SK-N-SH (cell line): ENCODE measurements at regions not wholly inside any gene's neighbourhood (a gene's known extent, or its start where the extent isn't known, plus 50 kb on each side); places are given as distances from the start of the nearest gene placed in this dataset.

Source experiments
- CTCF ChIA-PET: fragments of 300-600, 350-600 bp; formaldehyde crosslinking; extraction: SDS; loops from one replicate; lab custom pipeline; 2021; lab: Yijun Ruan, JAX
- POLR2A ChIA-PET: fragments of 350-600 bp; sonication (Branson Sonifier 250); formaldehyde crosslinking; extraction: SDS; loops from one replicate; lab custom pipeline; 2020; ENCODE audit warnings: antibody characterized with exemption, inconsistent platforms; lab: Yijun Ruan, JAX
- DNase-seq: peaks from one replicate; pipeline ENCODE4 v3.0.0; 2012
- H2AFZ ChIP-seq: fragments of 200-600 bp; sonication (generic); 2 replicates; pipeline ENCODE4 v1.8.1; 2016; ENCODE audit warnings: antibody characterized with exemption, mild to moderate bottlenecking, low read depth
- H3F3A ChIP-seq: fragments of 200-600 bp; sonication (generic); replicated peaks from 2 replicates; pipeline ENCODE3; 2016; ENCODE audit warnings: antibody characterized with exemption, mild to moderate bottlenecking; ENCODE audit not compliant: insufficient read depth
- H3K27ac ChIP-seq, 2 experiments: fragments of 200-500 bp in 1 of 2; fragments of 200-600 bp in 1 of 2; sonication (Bioruptor generic) in 1 of 2; sonication (generic), shearing (Covaris generic) in 1 of 2; 2 replicates each; pipeline versions ENCODE4 v1.5.1 to v1.6.1; 2014 to 2016; ENCODE audit warnings: low read depth in 2 of 2, inconsistent platforms in 1 of 2, low read length in 1 of 2, mild to moderate bottlenecking in 1 of 2, mixed read lengths in 1 of 2
- H3K27me3 ChIP-seq: fragments of 200-600 bp; sonication (generic), shearing (Covaris generic); 2 replicates; pipeline ENCODE4 v1.6.1; 2016; ENCODE audit warnings: mixed run types; ENCODE audit not compliant: insufficient read depth
- H3K36me3 ChIP-seq, 2 experiments: fragments of 200-500 bp in 1 of 2; fragments of 200-600 bp in 1 of 2; sonication (Bioruptor generic) in 1 of 2; sonication (generic) in 1 of 2; replicated peaks in 1 of 2; 2 replicates each; pipeline versions ENCODE3 to v1.5.1; 2014 to 2016; ENCODE audit warnings: low read length in 1 of 2, mild to moderate bottlenecking in 1 of 2; ENCODE audit not compliant: insufficient read depth in 2 of 2, control insufficient read depth in 1 of 2
- H3K4me1 ChIP-seq, 2 experiments: fragments of 200-500 bp in 1 of 2; fragments of 200-600 bp in 1 of 2; sonication (Bioruptor generic) in 1 of 2; sonication (generic), shearing (Covaris generic) in 1 of 2; 2 replicates each; pipeline versions ENCODE4 v1.5.1 to v1.6.1; 2014 to 2016; ENCODE audit warnings: low read depth in 1 of 2, low read length in 1 of 2, mixed run types in 1 of 2; ENCODE audit not compliant: insufficient read depth in 2 of 2, control insufficient read depth in 1 of 2
- H3K4me2 ChIP-seq: fragments of 200-600 bp; sonication (generic), shearing (Covaris generic); 2 replicates; pipeline ENCODE4 v1.6.1; 2017; ENCODE audit warnings: mixed run types
- H3K4me3 ChIP-seq, 2 experiments: fragments of 200-500 bp in 1 of 2; fragments of 200-600 bp in 1 of 2; sonication (Bioruptor generic) in 1 of 2; sonication (generic), shearing (Covaris generic) in 1 of 2; 2 replicates each; pipeline versions ENCODE4 v1.5.1 to v1.8.1; 2014 to 2016; ENCODE audit warnings: low read depth in 2 of 2, inconsistent platforms in 1 of 2, low read length in 1 of 2, mild to moderate bottlenecking in 1 of 2, mixed read lengths in 1 of 2, moderate library complexity in 1 of 2
- H3K79me2 ChIP-seq: fragments of 200-600 bp; sonication (generic); 2 replicates; pipeline ENCODE4 v1.8.1; 2017; ENCODE audit warnings: mild to moderate bottlenecking; ENCODE audit not compliant: insufficient read depth
- H3K9ac ChIP-seq: fragments of 200-600 bp; sonication (generic); 2 replicates; pipeline ENCODE4 v1.6.1; 2017; ENCODE audit warnings: mixed run types
- H3K9me2 ChIP-seq: fragments of 200-600 bp; sonication (generic); 2 replicates; pipeline ENCODE4 v1.6.1; 2017; ENCODE audit warnings: mixed run types
- H3K9me3 ChIP-seq: fragments of 200-600 bp; sonication (generic); 2 replicates; pipeline ENCODE4 v1.6.1; 2017; ENCODE audit warnings: mixed run types, mild to moderate bottlenecking, moderate library complexity
- H4K20me1 ChIP-seq: fragments of 200-600 bp; sonication (generic); 2 replicates; pipeline ENCODE4 v1.6.1; 2017; ENCODE audit warnings: mild to moderate bottlenecking, mixed run types; ENCODE audit not compliant: insufficient read depth
- CHD2 ChIP-seq: fragments of 150-350 bp; IDR thresholded peaks from 2 replicates; pipeline ENCODE4 v1.6.1; 2018; ENCODE audit warnings: low read length; ENCODE audit not compliant: partially characterized antibody
- EP300 ChIP-seq, 2 experiments: IDR thresholded peaks; 2 replicates each; pipeline versions ENCODE4 v1.4.0 to v1.6.1; 2012; ENCODE audit warnings: borderline replicate concordance in 1 of 2, low read depth in 1 of 2, low read length in 1 of 2
- EZH2phosphoT487 ChIP-seq: fragments of 200-600 bp; sonication (generic); IDR thresholded peaks from 2 replicates; pipeline ENCODE4 v1.6.1; 2017; ENCODE audit warnings: low read depth, mixed run types, mild to moderate bottlenecking, antibody characterized with exemption, moderate library complexity, borderline replicate concordance
- FOXJ3 ChIP-seq: sonication (generic); formaldehyde crosslinking; IDR thresholded peaks from 2 replicates; pipeline ENCODE4 v1.5.1; 2020; ENCODE audit warnings: mild to moderate bottlenecking, missing genetic modification reagents
- FOXM1 ChIP-seq: IDR thresholded peaks from 2 replicates; pipeline ENCODE4 v1.4.0; 2012; ENCODE audit warnings: low read depth, mild to moderate bottlenecking
- GABPA ChIP-seq: IDR thresholded peaks from 2 replicates; pipeline ENCODE4 v1.4.0; 2012; ENCODE audit warnings: low read depth, mild to moderate bottlenecking
- JUND ChIP-seq: IDR thresholded peaks from 2 replicates; pipeline ENCODE4 v1.4.0; 2012
- MEF2A ChIP-seq: IDR thresholded peaks from 2 replicates; pipeline ENCODE4 v1.4.0; 2012; ENCODE audit warnings: low read depth, borderline replicate concordance
- MXI1 ChIP-seq: IDR thresholded peaks from 2 replicates; pipeline ENCODE4 v1.6.1; 2012; ENCODE audit warnings: mild to moderate bottlenecking, low read depth, low read length, improper control_type of control experiment
- RCOR1 ChIP-seq: fragments of 150-350 bp; IDR thresholded peaks from 2 replicates; pipeline ENCODE4 v1.6.1; 2017; ENCODE audit warnings: antibody characterized with exemption, low read length
- SIN3A ChIP-seq: IDR thresholded peaks from 2 replicates; pipeline ENCODE4 v1.6.1; 2012; ENCODE audit warnings: low read depth, mild to moderate bottlenecking, low read length, moderate library complexity, borderline replicate concordance
- SMC3 ChIP-seq: IDR thresholded peaks from 2 replicates; pipeline ENCODE4 v1.6.1; 2012; ENCODE audit warnings: low read depth, low read length, improper control_type of control experiment
- TAF1 ChIP-seq: IDR thresholded peaks from 2 replicates; pipeline ENCODE4 v1.6.1; 2012; ENCODE audit warnings: low read depth, mild to moderate bottlenecking, low read length, moderate library complexity, borderline replicate concordance
- TCF12 ChIP-seq: IDR thresholded peaks from 2 replicates; pipeline ENCODE4 v1.4.0; 2012
- YY1 ChIP-seq: IDR thresholded peaks from 2 replicates; pipeline ENCODE4 v1.4.0; 2012; ENCODE audit warnings: low read depth, mild to moderate bottlenecking
- WGBS: methylation state at CpG from one replicate; pipeline ENCODE4 v1.1.6; 2017; ENCODE audit warnings: low lambda C conversion rate; 5-methylcytosine and 5-hydroxymethylcytosine counted together
- TF ChIP-seq, protein P1 (sequence below): IDR thresholded peaks from 2 replicates; pipeline ENCODE4 v1.4.0; 2012; ENCODE audit warnings: low read depth, borderline replicate concordance
- TF ChIP-seq, protein P2 (sequence below): fragments of 200-600 bp; sonication (generic); IDR thresholded peaks from 2 replicates; pipeline ENCODE4 v1.6.1; 2017; ENCODE audit warnings: antibody characterized with exemption, mild to moderate bottlenecking, moderate library complexity
- TF ChIP-seq, protein P3 (sequence below): fragments of 150-350 bp; IDR thresholded peaks from 2 replicates; pipeline ENCODE4 v1.6.1; 2017; ENCODE audit warnings: antibody characterized with exemption, low read length, low read depth, borderline replicate concordance

DNA sequence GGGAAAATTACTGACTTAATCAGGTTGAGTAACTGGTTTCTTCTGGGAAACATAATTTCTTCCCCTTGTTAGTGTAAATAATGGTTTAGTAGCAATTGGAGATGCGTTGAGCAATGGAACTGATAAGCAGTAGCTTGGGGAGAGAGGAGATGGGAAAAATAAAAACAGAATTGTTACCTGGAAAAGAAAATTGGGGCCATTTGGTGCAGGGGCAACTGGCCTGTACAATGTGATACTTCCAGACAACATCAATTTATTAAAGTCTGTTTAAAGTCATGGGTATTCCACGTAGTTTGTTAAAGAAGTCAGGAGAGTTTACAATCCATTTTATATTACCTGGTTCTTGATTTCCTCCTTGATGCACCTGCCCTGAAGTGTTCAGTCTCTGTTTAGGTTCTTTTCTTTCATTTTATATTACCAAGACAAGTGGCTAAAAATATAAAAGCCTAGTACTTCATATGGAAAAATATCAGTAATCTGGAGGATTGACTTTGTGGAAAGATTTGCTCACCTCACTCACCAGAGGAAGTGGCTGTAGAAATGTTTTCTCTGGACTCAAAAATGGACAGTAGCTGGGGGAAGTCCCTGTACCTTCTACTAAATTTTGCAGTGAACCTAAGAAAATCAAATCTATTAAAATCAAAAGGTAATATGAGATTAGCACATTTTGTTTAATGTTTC, 161.0 kb downstream of the DDX1 start:
- no peaks in the 10 kb centered on the region; a peak in 1 of 4 replicates for H3K4me1 ChIP-seq
- H3K9ac ChIP-seq, result no peak overlapping the region
- ChIA-PET POLR2A (interaction anchor here (0.6 kb wide), 1 partner anchor 27 kb away, joined by 3 read pairs; no protein-coding TSS in a partner anchor), CTCF (no interaction called here)
- H3K36me3 ChIP-seq, result no peaks in the 10 kb centered on the region
- H3K9me3 ChIP-seq, result 0 out of 2 replicates have a peak, but pooled peaks cover 4% of the 10 kb centered on the region
- H3K4me2 ChIP-seq, result no peak overlapping the region
- no peaks in the 10 kb centered on the region for H4K20me1 ChIP-seq
- no peak for DNase-seq
- H3K27ac ChIP-seq, result no peak overlapping the region
- H3F3A ChIP-seq, result no peaks in the 10 kb centered on the region
- WGBS, result 17% methylated on average over 2 of the region's 2 CpGs
- H3K79me2 ChIP-seq, result no peaks in the 10 kb centered on the region
- no peaks in the 10 kb centered on the region for H3K9me2 ChIP-seq
- TF ChIP-seq SMC3 (no peak), GABPA (no peak), TAF1 (no peak), FOXM1 (no peak), CHD2 (no peak), FOXJ3 (CRISPR knock-in tag) (no peak), EZH2phosphoT487 (no peak), TCF12 (no peak), SIN3A (no peak), MEF2A (no peak), EP300 (IDR thresholded peaks at IDR 0.05; ENCODE audit: borderline replicate concordance in 1 of 2, low read depth in 1 of 2, low read length in 1 of 2) (no peak), MXI1 (no peak), JUND (no peak), YY1 (no peak), RCOR1 (no peak)
- TF ChIP-seq, protein P1, sequence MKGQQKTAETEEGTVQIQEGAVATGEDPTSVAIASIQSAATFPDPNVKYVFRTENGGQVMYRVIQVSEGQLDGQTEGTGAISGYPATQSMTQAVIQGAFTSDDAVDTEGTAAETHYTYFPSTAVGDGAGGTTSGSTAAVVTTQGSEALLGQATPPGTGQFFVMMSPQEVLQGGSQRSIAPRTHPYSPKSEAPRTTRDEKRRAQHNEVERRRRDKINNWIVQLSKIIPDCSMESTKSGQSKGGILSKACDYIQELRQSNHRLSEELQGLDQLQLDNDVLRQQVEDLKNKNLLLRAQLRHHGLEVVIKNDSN, result no peak
- TF ChIP-seq, protein P2, sequence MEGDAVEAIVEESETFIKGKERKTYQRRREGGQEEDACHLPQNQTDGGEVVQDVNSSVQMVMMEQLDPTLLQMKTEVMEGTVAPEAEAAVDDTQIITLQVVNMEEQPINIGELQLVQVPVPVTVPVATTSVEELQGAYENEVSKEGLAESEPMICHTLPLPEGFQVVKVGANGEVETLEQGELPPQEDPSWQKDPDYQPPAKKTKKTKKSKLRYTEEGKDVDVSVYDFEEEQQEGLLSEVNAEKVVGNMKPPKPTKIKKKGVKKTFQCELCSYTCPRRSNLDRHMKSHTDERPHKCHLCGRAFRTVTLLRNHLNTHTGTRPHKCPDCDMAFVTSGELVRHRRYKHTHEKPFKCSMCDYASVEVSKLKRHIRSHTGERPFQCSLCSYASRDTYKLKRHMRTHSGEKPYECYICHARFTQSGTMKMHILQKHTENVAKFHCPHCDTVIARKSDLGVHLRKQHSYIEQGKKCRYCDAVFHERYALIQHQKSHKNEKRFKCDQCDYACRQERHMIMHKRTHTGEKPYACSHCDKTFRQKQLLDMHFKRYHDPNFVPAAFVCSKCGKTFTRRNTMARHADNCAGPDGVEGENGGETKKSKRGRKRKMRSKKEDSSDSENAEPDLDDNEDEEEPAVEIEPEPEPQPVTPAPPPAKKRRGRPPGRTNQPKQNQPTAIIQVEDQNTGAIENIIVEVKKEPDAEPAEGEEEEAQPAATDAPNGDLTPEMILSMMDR, result no peak
- TF ChIP-seq, protein P3, sequence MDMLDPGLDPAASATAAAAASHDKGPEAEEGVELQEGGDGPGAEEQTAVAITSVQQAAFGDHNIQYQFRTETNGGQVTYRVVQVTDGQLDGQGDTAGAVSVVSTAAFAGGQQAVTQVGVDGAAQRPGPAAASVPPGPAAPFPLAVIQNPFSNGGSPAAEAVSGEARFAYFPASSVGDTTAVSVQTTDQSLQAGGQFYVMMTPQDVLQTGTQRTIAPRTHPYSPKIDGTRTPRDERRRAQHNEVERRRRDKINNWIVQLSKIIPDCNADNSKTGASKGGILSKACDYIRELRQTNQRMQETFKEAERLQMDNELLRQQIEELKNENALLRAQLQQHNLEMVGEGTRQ, result no peak
- TF ChIP-seq, all 33 proteins: peak for 0
- H2AFZ ChIP-seq, result no peak overlapping the region
- H3K4me3 ChIP-seq, result no peak overlapping the region
- H3K27me3 ChIP-seq, result no peaks in the 10 kb centered on the region
